GM19035 (cell line): ENCODE measurements at regions not wholly inside any gene's neighbourhood (a gene's known extent, or its start where the extent isn't known, plus 50 kb on each side); places are given as distances from the start of the nearest gene placed in this dataset.
"Not testable (repeated sequence)": the region's sequence is repeated elsewhere in the genome, so short reads cannot be mapped to it uniquely, and the experiment has no call there.

Experiments
- ATAC-seq: cut with Tn5 transposase; IDR thresholded peaks from one replicate; pipeline ENCODE4 v1.9.1; 2021; ENCODE audit not compliant: unreplicated experiment

- no peak for ATAC-seq
Measured at GRCh38 chr2:16927398-16927797, 261.8 kb upstream of the CYRIA start.

GRCh38 chr2:16925145-16925544 lies 259.5 kb upstream of the CYRIA start:
- ATAC-seq: no peak

- ATAC-seq: not testable (repeated sequence)
Measured at GRCh38 chr2:16915341-16915755, 249.7 kb upstream of the CYRIA start.

GRCh38 chr2:16911746-16912145 lies 246.1 kb upstream of the CYRIA start:
- no peak for ATAC-seq

GRCh38 chr2:16908656-16909055 lies 243.0 kb upstream of the CYRIA start:
- ATAC-seq: no peak

- no peak for ATAC-seq
Measured at GRCh38 chr2:16907645-16908282, 242.1 kb upstream of the CYRIA start.

- ATAC-seq: not testable (repeated sequence)
Measured at GRCh38 chr2:16905325-16905724, 239.7 kb upstream of the CYRIA start.

- ATAC-seq: peak; percentile 91
Measured at GRCh38 chr2:16900405-16901025, 234.9 kb upstream of the CYRIA start.

- peak; percentile 19 for ATAC-seq
Measured at GRCh38 chr2:16899958-16900357, 234.3 kb upstream of the CYRIA start.

GRCh38 chr2:16890081-16890480 lies 224.4 kb upstream of the CYRIA start:
- ATAC-seq: no peak

GRCh38 chr2:16885027-16885426 lies 219.4 kb upstream of the CYRIA start:
- ATAC-seq: no peak

- ATAC-seq: no peak
Measured at GRCh38 chr2:16882706-16883105, 217.1 kb upstream of the CYRIA start.

- ATAC-seq: no peak
Measured at GRCh38 chr2:16881122-16881521, 215.5 kb upstream of the CYRIA start.

GRCh38 chr2:16871411-16871810 lies 205.8 kb upstream of the CYRIA start:
- ATAC-seq: no peak

- no peak for ATAC-seq
Measured at GRCh38 chr2:16870491-16871076, 204.9 kb upstream of the CYRIA start.

GRCh38 chr2:16869711-16870110 lies 204.1 kb upstream of the CYRIA start:
- ATAC-seq: no peak

GRCh38 chr2:16862471-16862870 lies 196.8 kb upstream of the CYRIA start:
- ATAC-seq: no peak

- ATAC-seq: no peak
Measured at GRCh38 chr2:16861530-16861929, 195.9 kb upstream of the CYRIA start.

GRCh38 chr2:16861111-16861510 lies 195.5 kb upstream of the CYRIA start:
- no peak for ATAC-seq

GRCh38 chr2:16860627-16861026 lies 195.0 kb upstream of the CYRIA start:
- no peak for ATAC-seq

GRCh38 chr2:16855183-16855582 lies 189.5 kb upstream of the CYRIA start:
- no peak for ATAC-seq

GRCh38 chr2:16853088-16853487 lies 187.5 kb upstream of the CYRIA start:
- ATAC-seq: no peak

- no peak for ATAC-seq
Measured at GRCh38 chr2:16852651-16853050, 187.0 kb upstream of the CYRIA start.
